Tibial nerve (tissue), 4 donors: ENCODE measurements at regions not wholly inside any gene's neighbourhood (a gene's known extent, or its start where the extent isn't known, plus 50 kb on each side); places are given as distances from the start of the nearest gene placed in this dataset.

Experiments used
- DNase-seq, 2 donors: peaks; one replicate each; pipeline ENCODE4 v3.0.0-alpha.2; 2019; ENCODE audit warnings: low spot score in 2 of 2
- H3K27ac ChIP-seq, 4 donors: fragments of 200-600 bp; sonication (generic) in 3 of 4; one replicate each; pipeline ENCODE4 v1.5.1; 2017 to 2019; ENCODE audit warnings: mild to moderate bottlenecking in 1 of 4
- H3K27me3 ChIP-seq, 2 donors: fragments of 200-600 bp; sonication (generic) in 1 of 2; one replicate each; pipeline versions ENCODE4 v1.5.1 to v1.6.0; 2017 to 2019
- H3K36me3 ChIP-seq, 3 donors: fragments of 200-600 bp; sonication (generic); one replicate each; pipeline ENCODE4 v1.5.1; 2018 to 2019
- H3K4me1 ChIP-seq, 4 donors: fragments of 200-600 bp; sonication (generic) in 3 of 4; one replicate each; pipeline ENCODE4 v1.5.1; 2017 to 2019
- H3K4me3 ChIP-seq, 4 donors: fragments of 200-600 bp; sonication (generic) in 3 of 4; one replicate each; pipeline ENCODE4 v1.5.1; 2017 to 2019; ENCODE audit warnings: mild to moderate bottlenecking in 1 of 4, moderate library complexity in 1 of 4
- H3K9me3 ChIP-seq, 4 donors: fragments of 200-600 bp; sonication (generic) in 3 of 4; one replicate each; pipeline ENCODE4 v1.5.1; 2017 to 2019
- CTCF ChIP-seq, 5 experiments: fragments of 200-600 bp in 3 of 5; fragments of 450-650 bp in 2 of 5; sonication (generic) in 3 of 5; IDR thresholded peaks; one replicate each; pipeline ENCODE4 v1.5.1; 2016 to 2019; ENCODE audit warnings: antibody characterized with exemption in 5 of 5, mild to moderate bottlenecking in 3 of 5, moderate library complexity in 2 of 5
- EP300 ChIP-seq, 2 donors: sonication (generic); formaldehyde crosslinking; IDR thresholded peaks; one replicate each; pipeline ENCODE4 v1.6.1; 2017; ENCODE audit warnings: antibody characterized with exemption in 2 of 2, mild to moderate bottlenecking in 1 of 2
- POLR2A ChIP-seq, 2 donors: fragments of 450-650 bp; IDR thresholded peaks; one replicate each; pipeline ENCODE4 v1.6.1; 2017; ENCODE audit warnings: antibody characterized with exemption in 2 of 2, mild to moderate bottlenecking in 2 of 2, moderate library complexity in 2 of 2
- WGBS, 2 donors: methylation state at CpG; one replicate each; pipeline ENCODE4 v1.1.5; 2018; 5-methylcytosine and 5-hydroxymethylcytosine counted together

GRCh38 chr6:55950071-55950814 lies 74.9 kb upstream of the BMP5 start:
- 92 to 95% methylated on average over 20 to 25 of the region's 26 CpGs for WGBS, 2 donors
- no peak overlapping the region for H3K4me3 ChIP-seq
- H3K9me3 ChIP-seq, result peaks cover 0 to 10% (median 0%) of the 10 kb centered on the region in 4 donors
- H3K27ac ChIP-seq, result no peak overlapping the region
- H3K36me3 ChIP-seq, result no peaks in the 10 kb centered on the region
- H3K4me1 ChIP-seq, result peaks cover 0 to 4% (median 0%) of the 10 kb centered on the region in 4 donors
- TF ChIP-seq CTCF (IDR thresholded peaks at IDR 0.05), result no peak
- no peak for DNase-seq
- no peaks in the 10 kb centered on the region for H3K27me3 ChIP-seq

- Histone ChIP-seq H3K4me1 (no peaks in the 10 kb centered on the region), H3K27me3 (no peaks in the 10 kb centered on the region), H3K27ac (peak overlapping the region in 1 of 4 donors; percentile 20), H3K36me3 (no peaks in the 10 kb centered on the region), H3K9me3 (no peaks in the 10 kb centered on the region), H3K4me3 (no peak overlapping the region)
- TF ChIP-seq POLR2A (IDR thresholded peaks at IDR 0.05), result no peak
- no peak for TF ChIP-seq CTCF (IDR thresholded peaks at IDR 0.05)
- no peak for TF ChIP-seq EP300 (IDR thresholded peaks at IDR 0.05)
- DNase-seq, result no peak
- WGBS, 2 donors, result 59 to 67% methylated on average over 3 of the region's 3 CpGs
Measured at GRCh38 chr6:55943329-55943728, 67.9 kb upstream of the BMP5 start.

GRCh38 chr6:55941702-55942101 lies 66.3 kb upstream of the BMP5 start:
- no peaks in the 10 kb centered on the region for H3K27me3 ChIP-seq
- WGBS, 2 donors, result 84 to 91% methylated on average over 2 of the region's 2 CpGs
- TF ChIP-seq CTCF (IDR thresholded peaks at IDR 0.05), result no peak
- DNase-seq, result no peak
- H3K36me3 ChIP-seq, result no peaks in the 10 kb centered on the region
- H3K4me3 ChIP-seq, result no peak overlapping the region
- H3K4me1 ChIP-seq, result no peaks in the 10 kb centered on the region
- H3K9me3 ChIP-seq, result no peaks in the 10 kb centered on the region
- no peak overlapping the region for H3K27ac ChIP-seq

- no peaks in the 10 kb centered on the region for H3K9me3 ChIP-seq
- no peaks in the 10 kb centered on the region for H3K4me1 ChIP-seq
- no peaks in the 10 kb centered on the region for H3K36me3 ChIP-seq
- no peaks in the 10 kb centered on the region for H3K27me3 ChIP-seq
- TF ChIP-seq CTCF (IDR thresholded peaks at IDR 0.05), result no peak
- no peak overlapping the region for H3K4me3 ChIP-seq
- H3K27ac ChIP-seq, result no peak overlapping the region
- WGBS, 2 donors, result 59 to 61% methylated on average over 4 of the region's 4 CpGs
- no peak for DNase-seq
Measured at GRCh38 chr6:55937951-55938690, 62.7 kb upstream of the BMP5 start.

- Histone ChIP-seq H3K4me3 (no peak overlapping the region), H3K27me3 (no peaks in the 10 kb centered on the region), H3K9me3 (no peaks in the 10 kb centered on the region), H3K36me3 (no peaks in the 10 kb centered on the region), H3K4me1 (no peaks in the 10 kb centered on the region), H3K27ac (no peak overlapping the region)
- 87 to 95% methylated on average over 5 of the region's 5 CpGs for WGBS, 2 donors
- no peak for TF ChIP-seq POLR2A (IDR thresholded peaks at IDR 0.05)
- TF ChIP-seq EP300 (IDR thresholded peaks at IDR 0.05), result no peak
- TF ChIP-seq CTCF (IDR thresholded peaks at IDR 0.05), result no peak
- DNase-seq, result no peak
Measured at GRCh38 chr6:55937261-55937947, 62.0 kb upstream of the BMP5 start.
